Esophagus squamous epithelium (tissue), 5 donors: ENCODE measurements at regions not wholly inside any gene's neighbourhood (a gene's known extent, or its start where the extent isn't known, plus 50 kb on each side); places are given as distances from the start of the nearest gene placed in this dataset.

ENCODE experiments used
- DNase-seq: peaks from one replicate; lab custom pipeline; 2025; lab: John Stamatoyannopoulos, UW
- H3K27ac ChIP-seq, 4 donors: fragments of 200-600 bp; sonication (generic); one replicate each; pipeline ENCODE4 v1.5.1; 2016 to 2019; ENCODE audit warnings: mild to moderate bottlenecking in 1 of 4
- H3K27me3 ChIP-seq, 4 donors: fragments of 200-600 bp; sonication (generic); 1 replicate in 3 of 4; 2 replicates in 1 of 4; pipeline versions ENCODE4 v1.5.1 to v1.6.0; 2017 to 2021; ENCODE audit warnings: antibody characterized with exemption in 1 of 4
- H3K36me3 ChIP-seq, 3 donors: fragments of 200-600 bp; sonication (generic); one replicate each; pipeline ENCODE4 v1.5.1; 2016 to 2019
- H3K4me1 ChIP-seq, 3 donors: fragments of 200-600 bp; sonication (generic); one replicate each; pipeline ENCODE4 v1.5.1; 2017 to 2019
- H3K4me3 ChIP-seq, 4 donors: fragments of 200-600 bp; sonication (generic); 1 replicate in 3 of 4; 2 replicates in 1 of 4; pipeline ENCODE4 v1.5.1; 2016 to 2019; ENCODE audit warnings: mild to moderate bottlenecking in 2 of 4, moderate library complexity in 1 of 4
- H3K9me3 ChIP-seq, 3 donors: fragments of 200-600 bp; sonication (generic); one replicate each; pipeline ENCODE4 v1.5.1; 2016 to 2019
- POLR2A ChIP-seq, 4 donors: fragments of 450-650 bp; IDR thresholded peaks; one replicate each; pipeline ENCODE4 v1.6.1; 2017; ENCODE audit warnings: antibody characterized with exemption in 4 of 4, mild to moderate bottlenecking in 4 of 4, moderate library complexity in 3 of 4
- WGBS, 2 donors: methylation state at CpG; one replicate each; pipeline ENCODE4 v1.1.5; 2018; 5-methylcytosine and 5-hydroxymethylcytosine counted together
- intact Hi-C: fragments of 100-400 bp; cut with DNase I; formaldehyde crosslinking; loops from one replicate; pipeline ENCODE4 v1.15.0; 2022
- TF ChIP-seq, protein P1 (sequence below), 6 experiments: fragments of 450-650 bp in 4 of 6; fragments of 200-600 bp in 2 of 6; sonication (generic) in 2 of 6; IDR thresholded peaks; one replicate each; pipeline ENCODE4 v1.5.1; 2016 to 2019; ENCODE audit warnings: antibody characterized with exemption in 6 of 6, mild to moderate bottlenecking in 4 of 6, moderate library complexity in 4 of 6
- donor health status: DM: yes; HTN: yes; CAD: no.

DNA sequence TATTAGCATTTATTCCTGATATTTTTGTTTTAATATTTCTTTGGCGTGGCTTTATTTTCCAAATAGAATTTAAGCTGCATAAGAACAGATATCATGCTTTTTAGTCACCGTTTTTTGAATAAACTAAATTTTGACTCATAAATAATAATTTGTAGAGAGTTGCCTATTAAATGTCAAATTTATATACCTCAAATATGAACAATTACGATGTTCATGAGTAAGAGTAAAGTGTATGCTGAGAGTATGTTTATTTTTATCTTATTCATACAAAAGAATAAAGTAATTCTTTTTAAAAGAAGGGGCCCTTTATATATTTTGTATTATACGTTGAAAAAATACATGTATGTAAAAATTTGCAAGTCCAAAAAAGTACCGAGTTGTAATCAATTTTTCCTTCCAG lies 126.5 kb upstream of the NRIP1 start:
- 85 to 90% methylated on average over 5 of the region's 5 CpGs for WGBS, 2 donors
- H3K27ac ChIP-seq: no peak overlapping the region

DNA sequence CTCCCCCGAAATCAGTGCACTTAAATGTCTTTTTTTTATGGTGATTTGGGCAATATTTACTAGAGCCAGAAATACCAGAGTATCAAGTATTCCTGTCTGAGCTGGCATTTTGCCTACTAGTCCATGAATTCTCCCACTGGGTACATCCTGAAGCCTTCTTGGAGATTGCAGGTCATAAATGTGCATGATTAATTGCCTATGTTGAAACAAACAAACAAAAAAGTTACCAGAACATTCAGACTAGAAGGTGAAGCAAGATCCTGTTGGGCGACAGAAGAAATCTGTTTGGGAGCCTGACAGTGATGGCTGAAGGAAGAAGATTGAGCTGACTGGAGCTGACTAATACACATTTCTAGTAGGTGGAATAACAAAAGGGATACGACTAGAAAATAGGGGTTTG lies 127.4 kb upstream of the NRIP1 start:
- intact Hi-C loops: no loop called here
- no peak overlapping the region for H3K4me3 ChIP-seq
- 40 to 59% methylated on average over 3 of the region's 3 CpGs for WGBS, 2 donors

More for the DNA sequence above, 126.5 kb upstream of the NRIP1 start:
- TF ChIP-seq, protein P1, sequence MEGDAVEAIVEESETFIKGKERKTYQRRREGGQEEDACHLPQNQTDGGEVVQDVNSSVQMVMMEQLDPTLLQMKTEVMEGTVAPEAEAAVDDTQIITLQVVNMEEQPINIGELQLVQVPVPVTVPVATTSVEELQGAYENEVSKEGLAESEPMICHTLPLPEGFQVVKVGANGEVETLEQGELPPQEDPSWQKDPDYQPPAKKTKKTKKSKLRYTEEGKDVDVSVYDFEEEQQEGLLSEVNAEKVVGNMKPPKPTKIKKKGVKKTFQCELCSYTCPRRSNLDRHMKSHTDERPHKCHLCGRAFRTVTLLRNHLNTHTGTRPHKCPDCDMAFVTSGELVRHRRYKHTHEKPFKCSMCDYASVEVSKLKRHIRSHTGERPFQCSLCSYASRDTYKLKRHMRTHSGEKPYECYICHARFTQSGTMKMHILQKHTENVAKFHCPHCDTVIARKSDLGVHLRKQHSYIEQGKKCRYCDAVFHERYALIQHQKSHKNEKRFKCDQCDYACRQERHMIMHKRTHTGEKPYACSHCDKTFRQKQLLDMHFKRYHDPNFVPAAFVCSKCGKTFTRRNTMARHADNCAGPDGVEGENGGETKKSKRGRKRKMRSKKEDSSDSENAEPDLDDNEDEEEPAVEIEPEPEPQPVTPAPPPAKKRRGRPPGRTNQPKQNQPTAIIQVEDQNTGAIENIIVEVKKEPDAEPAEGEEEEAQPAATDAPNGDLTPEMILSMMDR (IDR thresholded peaks at IDR 0.05): no peak
- no peak for TF ChIP-seq POLR2A (IDR thresholded peaks at IDR 0.05)
- Histone ChIP-seq H3K4me3 (no peak overlapping the region), H3K36me3 (no peaks in the 10 kb centered on the region), H3K4me1 (peaks cover 0 to 6% (median 0%) of the 10 kb centered on the region in 3 donors), H3K9me3 (no peaks in the 10 kb centered on the region), H3K27me3 (no peaks in the 10 kb centered on the region)
- no peak for DNase-seq
- intact Hi-C loops: no loop called here

GRCh38 chr21:15193937-15194336 lies 129.1 kb upstream of the NRIP1 start:
- no peaks in the 10 kb centered on the region for H3K9me3 ChIP-seq
- no peak overlapping the region for H3K27ac ChIP-seq
- intact Hi-C loops: no loop called here
- H3K4me3 ChIP-seq: no peak overlapping the region
- H3K36me3 ChIP-seq: no peaks in the 10 kb centered on the region
- 86 to 92% methylated on average over 3 of the region's 3 CpGs for WGBS, 2 donors
- TF ChIP-seq, protein P1 (IDR thresholded peaks at IDR 0.05): no peak
- no peak for TF ChIP-seq POLR2A (IDR thresholded peaks at IDR 0.05)
- peaks cover 0 to 6% (median 0%) of the 10 kb centered on the region in 3 donors for H3K4me1 ChIP-seq
- DNase-seq: no peak
- H3K27me3 ChIP-seq: no peaks in the 10 kb centered on the region

More for the DNA sequence above, 127.4 kb upstream of the NRIP1 start:
- TF ChIP-seq, protein P1 (IDR thresholded peaks at IDR 0.05): no peak
- no peak for TF ChIP-seq POLR2A (IDR thresholded peaks at IDR 0.05)
- H3K27me3 ChIP-seq: no peaks in the 10 kb centered on the region
- H3K36me3 ChIP-seq: no peaks in the 10 kb centered on the region
- H3K27ac ChIP-seq: no peak overlapping the region
- no peaks in the 10 kb centered on the region for H3K9me3 ChIP-seq
- no peak for DNase-seq
- peaks cover 0 to 6% (median 0%) of the 10 kb centered on the region in 3 donors for H3K4me1 ChIP-seq

DNA sequence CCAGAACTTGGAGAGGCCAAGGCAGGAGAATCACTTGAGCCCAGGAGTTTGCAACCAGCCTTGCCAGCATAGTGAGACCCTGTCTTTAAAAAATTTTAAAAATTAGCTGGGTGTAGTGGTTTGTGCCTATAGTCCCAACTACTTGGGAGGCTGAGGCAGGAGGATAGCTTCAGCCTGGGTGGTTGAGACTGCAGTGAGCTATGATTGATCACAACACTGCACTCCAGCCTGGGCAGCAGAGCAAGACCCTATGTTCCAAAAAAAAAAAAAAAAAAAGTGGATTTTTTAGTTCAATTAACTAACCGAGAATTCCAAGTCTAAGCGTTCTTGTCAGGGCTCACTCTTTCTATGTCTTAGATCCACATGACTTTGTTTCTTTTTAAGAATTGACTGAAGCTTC lies 130.3 kb upstream of the NRIP1 start:
- Histone ChIP-seq H3K4me3 (no peak overlapping the region), H3K9me3 (no peaks in the 10 kb centered on the region), H3K4me1 (peaks cover 0 to 6% (median 0%) of the 10 kb centered on the region in 3 donors), H3K27me3 (no peaks in the 10 kb centered on the region), H3K27ac (no peak overlapping the region), H3K36me3 (no peaks in the 10 kb centered on the region)
- 72 to 93% methylated on average over 2 of the region's 2 CpGs for whole genome bisulfite sequencing, 2 donors
- DNase-seq: no peak
- TF ChIP-seq POLR2A (IDR thresholded peaks at IDR 0.05): no peak
- TF ChIP-seq, protein P1 (IDR thresholded peaks at IDR 0.05): no peak
- intact Hi-C loops: no loop called here

DNA sequence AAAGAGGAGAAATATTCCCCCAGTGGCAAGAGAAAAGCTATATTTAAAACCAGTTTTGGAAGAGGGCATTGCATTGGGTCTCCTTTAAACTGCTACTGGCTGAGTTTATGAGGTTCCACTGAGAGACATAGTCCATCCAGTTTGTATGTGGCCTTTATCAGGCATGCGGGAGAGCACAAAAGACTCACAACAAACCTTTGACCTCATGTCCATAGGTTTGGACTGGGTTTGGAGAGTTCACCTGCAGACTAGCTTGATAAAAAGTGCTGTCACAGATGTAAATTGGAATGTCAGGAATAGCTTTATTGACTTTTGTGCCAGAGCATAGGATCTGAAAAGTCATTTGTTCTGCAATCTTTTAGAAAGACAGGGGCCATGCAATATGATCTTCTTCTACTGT lies 131.0 kb upstream of the NRIP1 start:
- Histone ChIP-seq H3K36me3 (no peaks in the 10 kb centered on the region), H3K4me1 (peaks cover 0 to 6% (median 0%) of the 10 kb centered on the region in 3 donors), H3K27ac (no peak overlapping the region), H3K9me3 (no peaks in the 10 kb centered on the region), H3K27me3 (no peaks in the 10 kb centered on the region), H3K4me3 (no peak overlapping the region)
- intact Hi-C loops: no loop called here
- WGBS, 2 donors: 75 to 100% methylated on average over 1 of the region's 1 CpG
- no peak for DNase-seq
- TF ChIP-seq, protein P1 (IDR thresholded peaks at IDR 0.05): no peak
- no peak for TF ChIP-seq POLR2A (IDR thresholded peaks at IDR 0.05)
